ENCODE measurements at regions not wholly inside any gene's neighbourhood (a gene's known extent, or its start where the extent isn't known, plus 50 kb on each side); places are given as distances from the start of the nearest gene placed in this dataset.

GRCh38 chr20:23142162-23143050 lies 56.3 kb upstream of the CD93 start:
- intact Hi-C loops (cut with micrococcal nuclease) (no loop called here), dilution Hi-C loops (cut with MboI; ENCODE audit: extremely low pct_ligation_motif_present, low sequenced_read_pairs) (no loop called here)
- Histone ChIP-seq H3K9me3 (replicated peaks; ENCODE audit: control insufficient read depth, insufficient read depth, low read length) (no peaks in the 10 kb centered on the region), H4K20me1 (replicated peaks; ENCODE audit: control insufficient read depth, extremely low read depth, insufficient read depth, low read length) (no peaks in the 10 kb centered on the region), H2AFZ (ENCODE audit: low read depth, low read length) (peak overlapping the region; percentile 50), H3K79me2 (ENCODE audit: control insufficient read depth, insufficient read depth, low read length) (no peaks in the 10 kb centered on the region), H3K4me2 (ENCODE audit: insufficient read depth, low read length) (peak overlapping the region; percentile 37), H3K4me1 (ENCODE audit: control insufficient read depth, extremely low read depth, insufficient read depth, low read length) (peaks cover 70% of the 10 kb centered on the region), H3K36me3 (ENCODE audit: control insufficient read depth in 2 of 2, extremely low read depth in 1 of 2, insufficient read depth in 2 of 2, low read length in 2 of 2) (no peaks in the 10 kb centered on the region), H3K9me1 (replicated peaks; ENCODE audit: control insufficient read depth, extremely low read depth, insufficient read depth, low read length) (no peaks in the 10 kb centered on the region), H3K9ac (replicated peaks; ENCODE audit: extremely low read depth, insufficient read depth, low read length) (peak overlapping the region; percentile 35), H3K27ac (ENCODE audit: insufficient read depth, low read depth, low read length) (peak overlapping the region; percentile 88), H3K4me3 (replicated peaks in 1 of 3; ENCODE audit: insufficient read depth in 1 of 3, low read depth in 1 of 3, low read length in 3 of 3) (no peak overlapping the region), H3K27me3 (ENCODE audit: control insufficient read depth in 2 of 2, insufficient read depth in 2 of 2, low read length in 2 of 2) (no peaks in the 10 kb centered on the region)
- TF ChIP-seq GATA2 (IDR thresholded peaks at IDR 0.05; ENCODE audit: insufficient read depth, insufficient read length, low read depth, low read length) (no peak), EZH2 (IDR thresholded peaks at IDR 0.05; ENCODE audit: borderline replicate concordance, low read depth, low read length, severe bottlenecking) (no peak), CTCF (IDR thresholded peaks at IDR 0.05; ENCODE audit: extremely low read depth in 1 of 2, insufficient read depth in 1 of 2, low read depth in 1 of 2, low read length in 2 of 2) (no peak), FOS (IDR thresholded peaks at IDR 0.05; ENCODE audit: borderline replicate concordance, insufficient read depth, low read length) (no peak), POLR2AphosphoS5 (IDR thresholded peaks at IDR 0.05; ENCODE audit: insufficient read depth, low read depth, low read length) (no peak), MAX (IDR thresholded peaks at IDR 0.05; ENCODE audit: insufficient read depth, insufficient read length) (no peak), JUN (IDR thresholded peaks at IDR 0.05; ENCODE audit: borderline replicate concordance, insufficient read depth, insufficient read length, low read depth) (no peak), MYC (IDR thresholded peaks at IDR 0.05; ENCODE audit: low read depth, low read length) (no peak), POLR2A (IDR thresholded peaks at IDR 0.05; ENCODE audit: low read depth, low read length) (no peak)
- peak; percentile 55 for FAIRE-seq
- CTCF ChIA-PET = interaction anchor here (0.7 to 4.4 kb wide), 15 partner anchors 10 to 451 kb away, joined by 3 to 26 read pairs (median 5); partner anchors contain the start of gene NXT1
- no peak for DNase-seq (ENCODE audit: low read depth, low spot score)
- no TSS peak for BruUV-seq (replicated peaks)
- POLR2A ChIA-PET = interaction anchor here (0.6 to 1.0 kb wide), 2 partner anchors 60 to 240 kb away, joined by 3 to 9 read pairs; no protein-coding TSS in a partner anchor

Data from endothelial cell of umbilical vein (primary cell).